ENCODE measurements at regions not wholly inside any gene's neighbourhood (a gene's known extent, or its start where the extent isn't known, plus 50 kb on each side); places are given as distances from the start of the nearest gene placed in this dataset.

- DNase-seq (ENCODE audit: low spot score), result no peak
- TF ChIP-seq CTCF (IDR thresholded peaks at IDR 0.05; ENCODE audit: extremely low read depth, insufficient read depth, missing control alignments), result no peak
- in situ Hi-C loops (cut with MboI; ENCODE audit: low pct_unique_long_range_greater_than_20kb, low sequenced_read_pairs, unreplicated experiment), result no loop called here
These were observed 226.0 kb downstream of the SNAPC1 start for GRCh38 chr14:61988240-61988639.

GRCh38 chr14:61992139-61992538 is 229.9 kb downstream of the SNAPC1 start:
- no peak for DNase-seq (ENCODE audit: low spot score)
- TF ChIP-seq CTCF (IDR thresholded peaks at IDR 0.05; ENCODE audit: extremely low read depth, insufficient read depth, missing control alignments), result no peak
- in situ Hi-C loops (cut with MboI; ENCODE audit: low pct_unique_long_range_greater_than_20kb, low sequenced_read_pairs, unreplicated experiment), result no loop called here

GRCh38 chr14:61992926-61993325 is 230.7 kb downstream of the SNAPC1 start:
- TF ChIP-seq CTCF (IDR thresholded peaks at IDR 0.05; ENCODE audit: extremely low read depth, insufficient read depth, missing control alignments), result no peak
- in situ Hi-C loops (cut with MboI; ENCODE audit: low pct_unique_long_range_greater_than_20kb, low sequenced_read_pairs, unreplicated experiment), result no loop called here
- DNase-seq (ENCODE audit: low spot score), result no peak

- in situ Hi-C loops (cut with MboI; ENCODE audit: low pct_unique_long_range_greater_than_20kb, low sequenced_read_pairs, unreplicated experiment), result no loop called here
- TF ChIP-seq CTCF (IDR thresholded peaks at IDR 0.05; ENCODE audit: extremely low read depth, insufficient read depth, missing control alignments), result no peak
- DNase-seq (ENCODE audit: low spot score), result no peak
These were observed 232.4 kb downstream of the SNAPC1 start for GRCh38 chr14:61994589-61994988.

DNA sequence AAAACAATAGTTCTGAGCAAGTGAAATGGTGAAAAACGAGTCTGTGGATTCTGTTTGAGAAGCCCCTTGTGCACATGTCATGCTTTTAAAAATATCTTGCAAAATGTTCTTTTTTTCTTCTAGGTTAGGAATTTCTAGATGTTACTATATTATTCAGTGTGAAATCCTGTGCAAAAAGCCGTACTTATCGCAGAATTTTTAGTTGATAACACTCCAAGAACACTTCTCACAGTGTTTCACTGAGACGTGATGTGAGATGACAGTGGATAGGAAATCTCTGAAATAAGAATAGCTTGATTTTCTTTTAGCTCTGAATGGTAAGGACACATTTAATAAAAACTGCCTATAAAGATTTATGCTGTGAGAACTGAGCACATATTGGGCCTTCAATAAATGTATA is 234.5 kb downstream of the SNAPC1 start:
- TF ChIP-seq CTCF (IDR thresholded peaks at IDR 0.05; ENCODE audit: extremely low read depth, insufficient read depth, missing control alignments), result no peak
- no peak for DNase-seq (ENCODE audit: low spot score)
- in situ Hi-C loops (cut with MboI; ENCODE audit: low pct_unique_long_range_greater_than_20kb, low sequenced_read_pairs, unreplicated experiment), result no loop called here

DNA sequence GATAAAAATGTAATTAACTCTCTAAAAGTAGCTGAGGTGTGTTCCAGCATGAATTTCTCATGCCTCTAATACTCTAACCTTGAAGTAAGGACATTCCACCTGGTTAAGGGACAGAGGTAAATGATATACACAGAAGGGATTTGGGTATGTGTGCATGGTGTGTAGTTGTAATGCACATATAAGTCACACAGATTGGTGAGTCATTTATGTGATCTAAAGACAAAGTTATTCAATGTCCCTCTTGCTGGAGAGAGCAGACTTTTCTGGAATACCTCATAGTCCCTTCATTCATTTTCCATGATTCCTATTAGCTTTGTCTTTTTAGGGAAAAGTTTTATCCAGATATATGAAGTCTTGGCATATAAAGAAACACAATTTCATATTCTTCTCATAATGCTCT is 234.9 kb downstream of the SNAPC1 start:
- no peak for TF ChIP-seq CTCF (IDR thresholded peaks at IDR 0.05; ENCODE audit: extremely low read depth, insufficient read depth, missing control alignments)
- in situ Hi-C loops (cut with MboI; ENCODE audit: low pct_unique_long_range_greater_than_20kb, low sequenced_read_pairs, unreplicated experiment), result no loop called here

GRCh38 chr14:62001963-62002362 is 239.7 kb downstream of the SNAPC1 start:
- DNase-seq (ENCODE audit: low spot score), result no peak
- in situ Hi-C loops (cut with MboI; ENCODE audit: low pct_unique_long_range_greater_than_20kb, low sequenced_read_pairs, unreplicated experiment), result no loop called here
- TF ChIP-seq CTCF (IDR thresholded peaks at IDR 0.05; ENCODE audit: extremely low read depth, insufficient read depth, missing control alignments), result no peak

More for the DNA sequence above, 234.9 kb downstream of the SNAPC1 start:
- DNase-seq (ENCODE audit: low spot score), result no peak

Data from GM13977 (cell line).